Suprapubic skin (tissue), 4 donors: ENCODE measurements at regions not wholly inside any gene's neighbourhood (a gene's known extent, or its start where the extent isn't known, plus 50 kb on each side); places are given as distances from the start of the nearest gene placed in this dataset.

ENCODE experiments used
- DNase-seq, 2 donors: peaks; one replicate each; pipeline ENCODE4 v3.0.0-alpha.2; 2019; ENCODE audit warnings: low spot score in 2 of 2
- H3K27ac ChIP-seq: fragments of 200-600 bp; sonication (generic); one replicate; pipeline ENCODE4 v1.5.1; 2019
- H3K27me3 ChIP-seq: fragments of 200-600 bp; sonication (generic); one replicate; pipeline ENCODE4 v1.5.1; 2019
- H3K36me3 ChIP-seq: fragments of 200-600 bp; sonication (generic); one replicate; pipeline ENCODE4 v1.5.1; 2019
- H3K4me1 ChIP-seq: fragments of 200-600 bp; sonication (generic); one replicate; pipeline ENCODE4 v1.5.1; 2019
- H3K4me3 ChIP-seq: fragments of 200-600 bp; sonication (generic); one replicate; pipeline ENCODE4 v1.5.1; 2019; ENCODE audit warnings: mild to moderate bottlenecking
- H3K9me3 ChIP-seq: fragments of 200-600 bp; sonication (generic); one replicate; pipeline ENCODE4 v1.5.1; 2019
- CTCF ChIP-seq, 2 donors: fragments of 200-600 bp in 1 of 2; fragments of 450-650 bp in 1 of 2; sonication (generic) in 1 of 2; IDR thresholded peaks; one replicate each; pipeline ENCODE4 v1.5.1; 2016 to 2019; ENCODE audit warnings: antibody characterized with exemption in 2 of 2, mild to moderate bottlenecking in 1 of 2, moderate library complexity in 1 of 2
- EP300 ChIP-seq: sonication (generic); formaldehyde crosslinking; IDR thresholded peaks from one replicate; pipeline ENCODE4 v1.6.1; 2017; ENCODE audit warnings: antibody characterized with exemption
- POLR2A ChIP-seq, 2 donors: fragments of 450-650 bp; IDR thresholded peaks; one replicate each; pipeline ENCODE4 v1.6.1; 2017; ENCODE audit warnings: antibody characterized with exemption in 2 of 2, mild to moderate bottlenecking in 2 of 2, moderate library complexity in 2 of 2
- POLR2AphosphoS5 ChIP-seq, 3 donors: sonication (generic); formaldehyde crosslinking; IDR thresholded peaks; one replicate each; pipeline ENCODE4 v1.6.1; 2017; ENCODE audit warnings: antibody characterized with exemption in 3 of 3
- WGBS: methylation state at CpG from one replicate; pipeline ENCODE4 v1.1.5; 2018; 5-methylcytosine and 5-hydroxymethylcytosine counted together

- no peak for DNase-seq
- no peaks in the 10 kb centered on the region for H3K4me1 ChIP-seq
- peaks cover 12% of the 10 kb centered on the region for H3K27me3 ChIP-seq
- no peaks in the 10 kb centered on the region for H3K36me3 ChIP-seq
- no peak overlapping the region for H3K4me3 ChIP-seq
- 93% methylated on average over 4 of the region's 6 CpGs for WGBS
- TF ChIP-seq POLR2AphosphoS5 (IDR thresholded peaks at IDR 0.05) (no peak), CTCF (IDR thresholded peaks at IDR 0.05) (no peak), POLR2A (IDR thresholded peaks at IDR 0.05) (no peak), EP300 (no peak)
- H3K27ac ChIP-seq: no peak overlapping the region
- H3K9me3 ChIP-seq: no peaks in the 10 kb centered on the region
Measured at GRCh38 chr9:135320943-135321342, 158.6 kb upstream of the PPP1R26 start.

GRCh38 chr9:135321580-135321979 is 158.0 kb upstream of the PPP1R26 start:
- whole genome bisulfite sequencing: 79% methylated on average over 4 of the region's 4 CpGs
- Histone ChIP-seq H3K36me3 (no peaks in the 10 kb centered on the region), H3K4me3 (no peak overlapping the region), H3K27me3 (peaks cover 13% of the 10 kb centered on the region), H3K9me3 (no peaks in the 10 kb centered on the region), H3K27ac (no peak overlapping the region), H3K4me1 (no peaks in the 10 kb centered on the region)
- no peak for DNase-seq
- TF ChIP-seq POLR2A (IDR thresholded peaks at IDR 0.05): no peak
- TF ChIP-seq CTCF (IDR thresholded peaks at IDR 0.05): no peak
- TF ChIP-seq EP300: no peak
- TF ChIP-seq POLR2AphosphoS5 (IDR thresholded peaks at IDR 0.05): no peak

GRCh38 chr9:135324329-135324728 is 155.3 kb upstream of the PPP1R26 start:
- Histone ChIP-seq H3K4me3 (no peak overlapping the region), H3K9me3 (no peaks in the 10 kb centered on the region), H3K36me3 (no peaks in the 10 kb centered on the region), H3K27me3 (peaks cover 33% of the 10 kb centered on the region), H3K27ac (no peak overlapping the region), H3K4me1 (no peaks in the 10 kb centered on the region)
- TF ChIP-seq POLR2A (IDR thresholded peaks at IDR 0.05) (no peak), POLR2AphosphoS5 (IDR thresholded peaks at IDR 0.05) (no peak), CTCF (IDR thresholded peaks at IDR 0.05) (no peak), EP300 (no peak)
- DNase-seq: no peak
- 81% methylated on average over 6 of the region's 6 CpGs for WGBS

GRCh38 chr9:135326141-135326540 is 153.4 kb upstream of the PPP1R26 start:
- no peaks in the 10 kb centered on the region for H3K4me1 ChIP-seq
- no peaks in the 10 kb centered on the region for H3K9me3 ChIP-seq
- TF ChIP-seq EP300: no peak
- TF ChIP-seq POLR2AphosphoS5 (IDR thresholded peaks at IDR 0.05): no peak
- no peak for TF ChIP-seq CTCF (IDR thresholded peaks at IDR 0.05)
- TF ChIP-seq POLR2A (IDR thresholded peaks at IDR 0.05): no peak
- WGBS: 100% methylated on average over 3 of the region's 7 CpGs
- H3K27ac ChIP-seq: no peak overlapping the region
- no peak for DNase-seq
- no peak overlapping the region for H3K4me3 ChIP-seq
- peaks cover 36% of the 10 kb centered on the region for H3K27me3 ChIP-seq
- H3K36me3 ChIP-seq: no peaks in the 10 kb centered on the region

- Histone ChIP-seq H3K9me3 (no peaks in the 10 kb centered on the region), H3K27me3 (peaks cover 36% of the 10 kb centered on the region), H3K4me3 (no peak overlapping the region), H3K4me1 (no peaks in the 10 kb centered on the region), H3K27ac (no peak overlapping the region), H3K36me3 (no peaks in the 10 kb centered on the region)
- 85% methylated on average over 8 of the region's 11 CpGs for WGBS
- no peak for DNase-seq
- TF ChIP-seq CTCF (IDR thresholded peaks at IDR 0.05): no peak
- TF ChIP-seq POLR2AphosphoS5 (IDR thresholded peaks at IDR 0.05): no peak
- TF ChIP-seq EP300: no peak
- no peak for TF ChIP-seq POLR2A (IDR thresholded peaks at IDR 0.05)
Measured at GRCh38 chr9:135326633-135327152, 152.9 kb upstream of the PPP1R26 start.
